Tibial nerve (tissue), 4 donors: ENCODE measurements at regions not wholly inside any gene's neighbourhood (a gene's known extent, or its start where the extent isn't known, plus 50 kb on each side); places are given as distances from the start of the nearest gene placed in this dataset.

Experiments used
- CTCF ChIP-seq, 5 experiments: fragments of 200-600 bp in 3 of 5; fragments of 450-650 bp in 2 of 5; sonication (generic) in 3 of 5; IDR thresholded peaks; one replicate each; pipeline ENCODE4 v1.5.1; 2016 to 2019; ENCODE audit warnings: antibody characterized with exemption in 5 of 5, mild to moderate bottlenecking in 3 of 5, moderate library complexity in 2 of 5
- EP300 ChIP-seq, 2 donors: sonication (generic); formaldehyde crosslinking; IDR thresholded peaks; one replicate each; pipeline ENCODE4 v1.6.1; 2017; ENCODE audit warnings: antibody characterized with exemption in 2 of 2, mild to moderate bottlenecking in 1 of 2
- POLR2A ChIP-seq, 2 donors: fragments of 450-650 bp; IDR thresholded peaks; one replicate each; pipeline ENCODE4 v1.6.1; 2017; ENCODE audit warnings: antibody characterized with exemption in 2 of 2, mild to moderate bottlenecking in 2 of 2, moderate library complexity in 2 of 2

DNA sequence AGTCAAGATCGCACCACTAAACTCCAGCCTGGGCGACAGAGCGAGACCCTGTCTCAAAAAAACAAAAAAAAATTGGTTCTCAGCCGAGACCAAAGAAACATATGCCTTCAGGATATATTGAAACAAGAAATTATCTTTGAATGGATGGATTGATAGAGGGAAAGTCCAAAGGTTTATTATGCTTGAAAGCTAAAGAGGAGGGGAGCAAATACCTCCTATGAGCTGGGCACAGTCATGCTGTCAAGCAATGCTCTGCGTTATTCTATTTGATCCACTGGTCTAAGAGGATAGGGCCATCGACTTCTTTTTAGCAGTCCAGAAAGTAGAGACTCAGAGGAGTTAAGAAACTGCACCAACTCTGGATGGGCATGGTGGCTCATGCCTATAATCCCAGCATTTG lies 85.9 kb upstream of the SLC34A2 start:
- TF ChIP-seq CTCF (IDR thresholded peaks at IDR 0.05): no peak
- no peak for TF ChIP-seq POLR2A (IDR thresholded peaks at IDR 0.05)
- no peak for TF ChIP-seq EP300 (IDR thresholded peaks at IDR 0.05)
